Mesenchymal stem cell (in vitro differentiated cells and primary cell): ENCODE measurements at regions not wholly inside any gene's neighbourhood (a gene's known extent, or its start where the extent isn't known, plus 50 kb on each side); places are given as distances from the start of the nearest gene placed in this dataset.
A peak's percentile ranks its signal among the peaks of the same experiment; 100 is the strongest.

Experiments
- DNase-seq: peaks from one replicate; pipeline ENCODE4 v3.0.0-alpha.2; 2013
- H2AFZ ChIP-seq: one replicate; pipeline ENCODE4 v1.6.1; 2013; ENCODE audit warnings: low read depth, mild to moderate bottlenecking, control low read depth, inconsistent platforms, low read length, moderate library complexity
- H2AK5ac ChIP-seq: 2 replicates; pipeline ENCODE4 v1.6.1; 2013; ENCODE audit warnings: low read length, moderate library complexity, mild to moderate bottlenecking, inconsistent platforms; ENCODE audit not compliant: severe bottlenecking
- H2BK120ac ChIP-seq: one replicate; pipeline ENCODE4 v1.6.1; 2013; ENCODE audit warnings: low read depth, mild to moderate bottlenecking, inconsistent platforms, low read length, moderate library complexity
- H2BK12ac ChIP-seq, 2 experiments: one replicate each; pipeline ENCODE4 v1.6.1; 2013; ENCODE audit warnings: inconsistent platforms in 2 of 2, low read length in 2 of 2, mild to moderate bottlenecking in 2 of 2, moderate library complexity in 2 of 2, control low read depth in 1 of 2
- H2BK15ac ChIP-seq: one replicate; pipeline ENCODE4 v1.6.1; 2013; ENCODE audit warnings: mild to moderate bottlenecking, low read depth, inconsistent platforms; ENCODE audit not compliant: poor library complexity, severe bottlenecking
- H2BK5ac ChIP-seq: 2 replicates; pipeline ENCODE4 v1.6.1; 2013; ENCODE audit warnings: low read depth, mild to moderate bottlenecking, low read length, control low read depth, inconsistent platforms; ENCODE audit not compliant: poor library complexity, severe bottlenecking
- H3K14ac ChIP-seq, 2 experiments: one replicate each; pipeline ENCODE4 v1.6.1; 2013; ENCODE audit warnings: inconsistent platforms in 2 of 2, low read length in 2 of 2, control low read depth in 1 of 2, mild to moderate bottlenecking in 1 of 2, moderate library complexity in 1 of 2
- H3K18ac ChIP-seq, 2 experiments: one replicate each; pipeline ENCODE4 v1.6.1; 2013; ENCODE audit warnings: inconsistent platforms in 2 of 2, low read length in 2 of 2, control low read depth in 1 of 2, low read depth in 1 of 2, mild to moderate bottlenecking in 1 of 2
- H3K23ac ChIP-seq, 2 experiments: one replicate each; pipeline ENCODE4 v1.6.1; 2013; ENCODE audit warnings: inconsistent platforms in 2 of 2, low read length in 2 of 2, mild to moderate bottlenecking in 2 of 2, moderate library complexity in 2 of 2, control low read depth in 1 of 2
- H3K27ac ChIP-seq: 2 replicates; pipeline ENCODE4 v1.5.1; 2013; ENCODE audit warnings: mild to moderate bottlenecking, moderate library complexity, low read length, control low read depth, inconsistent platforms; ENCODE audit not compliant: poor library complexity, severe bottlenecking
- H3K27me3 ChIP-seq, 2 experiments: 2 replicates each; pipeline versions ENCODE4 v1.6.1 to v1.7.0; 2013; ENCODE audit warnings: low read length in 2 of 2, mild to moderate bottlenecking in 2 of 2, moderate library complexity in 2 of 2, control low read depth in 1 of 2, inconsistent platforms in 1 of 2; ENCODE audit not compliant: control insufficient read depth in 1 of 2, insufficient read depth in 1 of 2
- H3K36me3 ChIP-seq, 2 experiments: 2 replicates each; pipeline versions ENCODE4 v1.6.1 to v1.7.0; 2013; ENCODE audit warnings: low read length in 2 of 2, control low read depth in 1 of 2, inconsistent platforms in 1 of 2, low read depth in 1 of 2, mild to moderate bottlenecking in 1 of 2; ENCODE audit not compliant: insufficient read depth in 2 of 2, control insufficient read depth in 1 of 2
- H3K4ac ChIP-seq, 2 experiments: one replicate each; pipeline ENCODE4 v1.6.1; 2013; ENCODE audit warnings: inconsistent platforms in 2 of 2, low read length in 2 of 2, mild to moderate bottlenecking in 2 of 2, moderate library complexity in 2 of 2, control low read depth in 1 of 2, low read depth in 1 of 2
- H3K4me1 ChIP-seq: 2 replicates; pipeline ENCODE4 v1.6.1; 2013; ENCODE audit warnings: low read depth, low read length, control low read depth; ENCODE audit not compliant: control insufficient read depth, insufficient read depth
- H3K4me2 ChIP-seq: 2 replicates; pipeline ENCODE4 v1.6.1; 2013; ENCODE audit warnings: low read length, mild to moderate bottlenecking, inconsistent platforms; ENCODE audit not compliant: poor library complexity, severe bottlenecking
- H3K4me3 ChIP-seq, 2 experiments: 2 replicates each; pipeline versions ENCODE4 v1.5.1 to v1.7.0; 2013; ENCODE audit warnings: low read length in 2 of 2, mild to moderate bottlenecking in 2 of 2, control low read depth in 1 of 2, low read depth in 1 of 2; ENCODE audit not compliant: insufficient read depth in 1 of 2
- H3K79me1 ChIP-seq: replicated peaks from 2 replicates; pipeline ENCODE4 v1.6.1; 2013; ENCODE audit warnings: mild to moderate bottlenecking, control low read depth, low read length, inconsistent platforms; ENCODE audit not compliant: poor library complexity, severe bottlenecking
- H3K9ac ChIP-seq: 2 replicates; pipeline ENCODE4 v1.7.0; 2013; ENCODE audit warnings: mild to moderate bottlenecking, low read length, moderate library complexity
- H3K9me3 ChIP-seq: 2 replicates; pipeline ENCODE4 v1.7.0; 2013; ENCODE audit warnings: mild to moderate bottlenecking, low read length; ENCODE audit not compliant: control insufficient read depth
- H4K8ac ChIP-seq: one replicate; pipeline ENCODE4 v1.6.1; 2013; ENCODE audit warnings: inconsistent platforms, mild to moderate bottlenecking, low read length, moderate library complexity
- H4K91ac ChIP-seq: one replicate; pipeline ENCODE4 v1.6.1; 2013; ENCODE audit warnings: mild to moderate bottlenecking, low read length, inconsistent platforms
- WGBS: methylation state at CpG from one replicate; pipeline ENCODE4 v1.1.7; 2013; ENCODE audit warnings: mixed read lengths; 5-methylcytosine and 5-hydroxymethylcytosine counted together

DNA sequence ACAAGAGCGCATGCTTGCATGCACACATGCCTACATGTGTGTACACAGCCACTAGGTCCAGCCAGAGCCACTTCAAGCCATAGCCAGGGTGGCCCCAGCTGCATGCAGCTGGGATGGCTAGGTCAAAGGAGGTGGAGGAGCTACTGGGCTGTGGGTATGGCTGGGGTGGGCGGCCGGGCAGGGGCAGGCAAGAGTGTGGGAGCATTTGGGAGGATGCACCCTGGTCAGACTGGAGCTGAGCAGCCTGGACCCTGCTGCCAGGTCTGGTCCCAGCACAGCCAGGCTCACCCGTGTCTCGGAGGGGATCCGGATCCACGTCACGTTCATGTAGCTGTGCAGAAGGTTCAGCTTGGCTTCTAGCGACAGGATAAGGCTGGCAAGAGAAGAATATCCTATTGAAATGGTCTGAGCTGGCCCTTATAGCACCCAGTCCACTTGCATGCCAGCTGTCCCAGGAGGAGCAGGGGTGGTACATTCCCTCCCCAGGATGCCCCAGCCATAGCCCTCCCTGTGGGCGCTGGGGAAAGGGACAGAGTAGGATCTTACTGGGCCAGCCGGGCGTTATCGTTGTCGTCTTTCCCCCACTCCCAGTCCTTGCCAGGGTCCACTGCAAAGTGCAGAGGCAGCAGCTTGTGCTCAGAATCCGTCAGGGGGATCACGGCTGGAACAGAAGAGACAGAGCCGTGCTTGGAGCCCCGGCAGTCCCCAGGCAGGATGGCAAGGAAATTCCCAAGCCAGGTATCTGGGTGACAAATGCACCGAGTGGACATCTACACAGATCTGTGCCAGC, 160.5 kb downstream of the KLF13 start:
- peaks cover 0 to 2% of the 10 kb centered on the region in 2 experiments for H3K36me3 ChIP-seq
- H2BK120ac ChIP-seq = no peak overlapping the region
- no peak overlapping the region for H3K9ac ChIP-seq
- H3K4me1 ChIP-seq = peaks cover 16% of the 10 kb centered on the region
- H3K9me3 ChIP-seq = peaks cover 14% of the 10 kb centered on the region
- 91% methylated on average over 19 of the region's 19 CpGs for WGBS
- H4K91ac ChIP-seq = no peak overlapping the region
- no peak overlapping the region for H2BK5ac ChIP-seq
- H3K23ac ChIP-seq = peak overlapping the region in 1 of 2 experiments; percentile 49
- no peak overlapping the region for H2BK12ac ChIP-seq
- peaks cover 10 to 46% of the 10 kb centered on the region in 2 experiments for H3K27me3 ChIP-seq
- H3K4ac ChIP-seq = no peak overlapping the region
- H3K14ac ChIP-seq = no peak overlapping the region
- H3K4me3 ChIP-seq = no peak overlapping the region
- no peak overlapping the region for H3K18ac ChIP-seq
- H3K4me2 ChIP-seq = no peak overlapping the region
- no peak overlapping the region for H2AFZ ChIP-seq
- DNase-seq = no peak
- H3K27ac ChIP-seq = no peak overlapping the region
- no peak overlapping the region for H2AK5ac ChIP-seq
- H4K8ac ChIP-seq = no peak overlapping the region
- H2BK15ac ChIP-seq = no peak overlapping the region
- no peaks in the 10 kb centered on the region for H3K79me1 ChIP-seq

DNA sequence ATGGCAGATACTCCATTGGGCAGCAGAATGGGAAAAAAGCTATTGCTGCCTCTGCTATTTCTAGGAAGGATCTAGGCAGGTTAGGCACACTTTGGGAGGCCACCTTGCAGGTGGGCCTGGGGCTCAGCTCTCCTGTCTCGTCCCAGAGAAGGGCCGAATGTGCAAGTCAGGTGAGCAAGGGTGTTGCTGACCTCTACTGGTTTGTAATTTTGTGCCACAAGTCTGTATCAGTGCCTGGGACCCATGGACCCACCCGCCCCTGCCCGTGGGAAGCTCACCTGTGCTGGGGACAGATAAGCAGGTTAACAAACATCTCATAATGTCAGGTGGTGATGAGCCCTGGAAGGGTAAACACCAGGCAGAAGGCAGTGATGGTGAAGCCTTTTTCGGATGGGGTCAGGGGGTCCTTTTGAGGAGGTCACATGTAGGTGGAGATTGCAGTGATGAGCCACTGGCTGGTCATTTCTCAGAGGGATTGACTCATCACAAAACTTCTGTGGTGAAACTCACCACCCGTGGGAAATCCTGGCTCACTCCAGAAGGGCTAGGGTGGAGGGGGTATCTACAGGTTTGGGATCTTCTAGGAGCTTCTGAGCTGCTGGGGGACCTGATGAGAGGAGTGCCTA, 161.3 kb downstream of the KLF13 start:
- H4K91ac ChIP-seq = peak overlapping the region; percentile 1
- no peak overlapping the region for H3K4me2 ChIP-seq
- H3K9ac ChIP-seq = peak overlapping the region; percentile 58
- peaks cover 17% of the 10 kb centered on the region for H3K9me3 ChIP-seq
- no peak overlapping the region for H2AK5ac ChIP-seq
- no peak overlapping the region for H3K4ac ChIP-seq
- H3K4me1 ChIP-seq = peaks cover 16% of the 10 kb centered on the region
- no peak overlapping the region for H4K8ac ChIP-seq
- H2BK5ac ChIP-seq = no peak overlapping the region
- H3K79me1 ChIP-seq = no peaks in the 10 kb centered on the region
- no peak overlapping the region for H3K23ac ChIP-seq
- no peak for DNase-seq
- H3K4me3 ChIP-seq = no peak overlapping the region
- H3K36me3 ChIP-seq = peaks cover 0 to 2% of the 10 kb centered on the region in 2 experiments
- H2BK12ac ChIP-seq = peak overlapping the region in 1 of 2 experiments; percentile 4
- H2BK15ac ChIP-seq = peak overlapping the region; percentile 60
- no peak overlapping the region for H2BK120ac ChIP-seq
- H3K27me3 ChIP-seq = peaks cover 1 to 38% of the 10 kb centered on the region in 2 experiments
- H2AFZ ChIP-seq = peak overlapping the region; percentile 36
- no peak overlapping the region for H3K14ac ChIP-seq
- 58% methylated on average over 6 of the region's 6 CpGs for WGBS
- H3K18ac ChIP-seq = no peak overlapping the region
- H3K27ac ChIP-seq = no peak overlapping the region

DNA sequence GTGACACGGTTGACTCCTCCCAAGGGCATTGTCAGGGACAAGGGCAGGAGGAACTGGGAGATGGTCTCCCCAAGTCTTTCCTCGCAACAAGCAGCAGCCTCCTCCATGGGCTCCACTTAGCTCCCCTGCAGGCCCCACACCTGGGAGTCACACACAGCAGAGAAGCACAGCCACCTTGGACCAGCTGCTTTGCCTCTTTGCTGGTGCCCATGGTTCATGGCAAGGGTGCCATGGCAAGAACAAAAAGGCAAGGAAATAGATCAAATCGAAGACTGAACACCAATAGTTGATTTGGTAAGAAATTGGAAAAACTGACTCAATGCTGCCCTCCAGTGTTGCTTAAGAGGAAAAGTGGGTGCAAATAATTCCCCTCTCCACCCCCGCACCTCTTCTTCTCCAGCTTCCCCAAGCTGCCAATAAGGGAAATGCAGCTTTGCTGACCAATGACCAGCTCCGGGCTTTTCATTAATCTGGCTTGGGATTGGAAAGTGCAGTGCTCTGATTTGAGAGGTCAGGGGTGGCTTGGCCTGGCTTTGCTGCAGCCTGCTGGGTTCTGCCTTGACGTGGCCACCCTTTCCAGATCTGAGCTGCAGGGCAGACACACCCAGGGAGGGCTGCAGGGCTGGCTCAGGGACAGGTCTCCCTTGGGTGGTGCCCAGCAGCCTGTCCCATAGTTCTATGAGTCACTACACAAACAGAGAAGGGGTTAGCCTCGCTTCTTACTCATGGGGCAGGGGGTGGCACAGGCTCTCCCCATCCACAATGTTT, 162.0 kb downstream of the KLF13 start:
- Histone ChIP-seq H3K4me3 (no peak overlapping the region), H2AK5ac (no peak overlapping the region), H2BK12ac (peak overlapping the region in 1 of 2 experiments; percentile 35), H3K79me1 (no peaks in the 10 kb centered on the region), H3K9me3 (peaks cover 24% of the 10 kb centered on the region), H3K9ac (peak overlapping the region; percentile 58), H2BK120ac (no peak overlapping the region), H3K14ac (no peak overlapping the region), H4K8ac (peak overlapping the region; percentile 36), H3K4ac (no peak overlapping the region), H3K18ac (peak overlapping the region in 1 of 2 experiments; percentile 74), H3K27me3 (peaks cover 0 to 36% of the 10 kb centered on the region in 2 experiments), H3K27ac (no peak overlapping the region), H3K4me1 (peaks cover 11% of the 10 kb centered on the region), H3K36me3 (peaks cover 0 to 2% of the 10 kb centered on the region in 2 experiments), H3K4me2 (peak overlapping the region; percentile 17), H2BK5ac (no peak overlapping the region), H4K91ac (peak overlapping the region; percentile 1), H3K23ac (peak overlapping the region in 1 of 2 experiments; percentile 74), H2AFZ (peak overlapping the region; percentile 65), H2BK15ac (no peak overlapping the region)
- DNase-seq = peak; percentile 91
- 35% methylated on average over 6 of the region's 7 CpGs for WGBS

DNA sequence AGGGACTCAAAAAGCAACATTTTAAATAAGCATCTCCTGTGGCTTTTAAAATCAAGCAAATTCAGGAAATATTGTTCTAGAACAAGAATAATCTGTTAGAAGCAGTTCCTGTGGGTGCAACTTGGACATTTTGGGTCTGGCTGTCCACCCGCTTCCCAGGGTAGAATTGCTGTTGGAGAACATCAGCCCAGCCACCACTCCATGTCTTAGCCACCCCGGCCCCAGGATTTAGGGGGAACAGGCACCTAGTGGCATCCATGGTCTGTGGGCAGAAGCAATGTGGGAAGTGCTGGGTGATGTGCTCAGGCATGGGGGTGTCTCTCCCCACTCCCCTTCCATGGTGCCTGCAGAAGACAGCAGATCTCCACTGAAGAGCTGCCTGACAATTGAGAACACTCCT, 162.6 kb downstream of the KLF13 start:
- H3K27ac ChIP-seq = no peak overlapping the region
- peak overlapping the region; percentile 21 for H4K8ac ChIP-seq
- no peak overlapping the region for H3K18ac ChIP-seq
- H3K23ac ChIP-seq = no peak overlapping the region
- H3K36me3 ChIP-seq = peaks cover 0 to 2% of the 10 kb centered on the region in 2 experiments
- DNase-seq = no peak
- H3K27me3 ChIP-seq = peaks cover 0 to 32% of the 10 kb centered on the region in 2 experiments
- H3K14ac ChIP-seq = no peak overlapping the region
- no peak overlapping the region for H2BK12ac ChIP-seq
- H3K4ac ChIP-seq = no peak overlapping the region
- no peak overlapping the region for H2BK120ac ChIP-seq
- peaks cover 24% of the 10 kb centered on the region for H3K9me3 ChIP-seq
- H4K91ac ChIP-seq = no peak overlapping the region
- H2AK5ac ChIP-seq = no peak overlapping the region
- H3K4me3 ChIP-seq = no peak overlapping the region
- no peak overlapping the region for H2BK5ac ChIP-seq
- peak overlapping the region; percentile 23 for H3K9ac ChIP-seq
- H3K4me2 ChIP-seq = no peak overlapping the region
- WGBS = 100% methylated on average over 1 of the region's 2 CpGs
- H3K79me1 ChIP-seq = no peaks in the 10 kb centered on the region
- peaks cover 9% of the 10 kb centered on the region for H3K4me1 ChIP-seq
- no peak overlapping the region for H2BK15ac ChIP-seq
- H2AFZ ChIP-seq = no peak overlapping the region
